Mesendoderm (in vitro differentiated cells): ENCODE measurements at regions not wholly inside any gene's neighbourhood (a gene's known extent, or its start where the extent isn't known, plus 50 kb on each side); places are given as distances from the start of the nearest gene placed in this dataset.

ENCODE experiments used
- DNase-seq: peaks from one replicate; pipeline ENCODE4 v3.0.0; 2013
- H2AK5ac ChIP-seq: 2 replicates; pipeline ENCODE4 v1.6.1; 2013; ENCODE audit warnings: low read length, inconsistent platforms
- H2BK120ac ChIP-seq: 2 replicates; pipeline ENCODE4 v1.6.1; 2013; ENCODE audit warnings: low read depth, mild to moderate bottlenecking, low read length, moderate library complexity, mixed read lengths
- H2BK15ac ChIP-seq: replicated peaks from 2 replicates; pipeline ENCODE4 v1.6.1; 2013; ENCODE audit warnings: low read depth, mild to moderate bottlenecking, moderate library complexity
- H2BK5ac ChIP-seq: 2 replicates; pipeline ENCODE4 v1.6.1; 2013; ENCODE audit warnings: low read length, inconsistent platforms
- H3K18ac ChIP-seq: 2 replicates; pipeline ENCODE4 v1.6.1; 2013; ENCODE audit warnings: mild to moderate bottlenecking, low read length, mixed read lengths
- H3K23ac ChIP-seq: one replicate; pipeline ENCODE4 v1.6.1; 2013; ENCODE audit warnings: low read length
- H3K27ac ChIP-seq: 2 replicates; pipeline ENCODE4 v1.5.1; 2013; ENCODE audit warnings: low read depth, mild to moderate bottlenecking, inconsistent platforms, low read length, moderate library complexity
- H3K27me3 ChIP-seq: 2 replicates; pipeline ENCODE4 v1.6.1; 2013; ENCODE audit warnings: low read length, control low read depth, mild to moderate bottlenecking, inconsistent platforms; ENCODE audit not compliant: insufficient read depth, poor library complexity
- H3K36me3 ChIP-seq: 2 replicates; pipeline ENCODE4 v1.6.1; 2013; ENCODE audit warnings: low read length, inconsistent platforms; ENCODE audit not compliant: control insufficient read depth, insufficient read depth
- H3K4ac ChIP-seq: one replicate; pipeline ENCODE4 v1.6.1; 2013; ENCODE audit warnings: low read depth, mild to moderate bottlenecking, low read length, moderate library complexity
- H3K4me1 ChIP-seq: 2 replicates; pipeline ENCODE4 v1.6.1; 2013; ENCODE audit warnings: low read depth, low read length, inconsistent platforms; ENCODE audit not compliant: control insufficient read depth
- H3K4me2 ChIP-seq: 2 replicates; pipeline ENCODE4 v1.6.1; 2013; ENCODE audit warnings: low read length
- H3K4me3 ChIP-seq: 2 replicates; pipeline ENCODE4 v1.5.1; 2013; ENCODE audit warnings: mild to moderate bottlenecking, low read length
- H3K56ac ChIP-seq: one replicate; pipeline ENCODE4 v1.6.1; 2013; ENCODE audit warnings: low read length
- H3K79me1 ChIP-seq: 2 replicates; pipeline ENCODE4 v1.6.1; 2013; ENCODE audit warnings: low read length, inconsistent platforms
- H3K79me2 ChIP-seq: 2 replicates; pipeline ENCODE4 v1.6.1; 2013; ENCODE audit warnings: mild to moderate bottlenecking, low read length; ENCODE audit not compliant: control insufficient read depth, insufficient read depth
- H3K9ac ChIP-seq: 2 replicates; pipeline ENCODE4 v1.6.1; 2013; ENCODE audit warnings: low read length, inconsistent platforms
- H4K5ac ChIP-seq: one replicate; pipeline ENCODE4 v1.6.1; 2013; ENCODE audit warnings: low read length
- H4K8ac ChIP-seq: one replicate; pipeline ENCODE4 v1.6.1; 2013; ENCODE audit warnings: low read depth, mild to moderate bottlenecking, control low read depth, low read length, moderate library complexity
- WGBS: extraction: QIAGEN DNeasy Blood & Tissue Kit; methylation state at CpG from one replicate; pipeline ENCODE4 v1.1.7; 2013; ENCODE audit warnings: low lambda C conversion rate, missing lambda C conversion rate; ENCODE audit not compliant: insufficient coverage; ENCODE audit errors: extremely low coverage; 5-methylcytosine and 5-hydroxymethylcytosine counted together

DNA sequence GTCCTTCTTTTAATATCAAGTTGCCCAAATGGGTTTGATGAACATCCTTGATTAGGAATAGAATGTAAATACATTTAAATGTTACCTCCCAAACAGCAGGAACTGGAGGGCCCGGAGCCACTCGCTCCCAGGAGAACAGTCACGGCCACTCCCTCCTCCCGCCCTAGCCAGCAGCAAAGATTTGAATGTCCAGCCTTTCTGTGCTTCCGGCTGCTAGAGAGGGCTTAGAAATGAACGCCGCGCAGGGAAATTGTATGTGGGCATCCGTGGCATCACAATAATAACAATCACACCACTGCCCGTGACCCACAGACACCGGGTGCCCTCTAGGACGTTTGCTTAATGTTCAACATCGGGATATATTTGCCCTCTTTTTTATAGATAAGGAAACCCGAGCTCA, 164.9 kb upstream of the SALL3 start:
- no peak for DNase-seq
- Histone ChIP-seq H4K5ac (no peak overlapping the region), H3K4me2 (no peak overlapping the region), H3K36me3 (no peaks in the 10 kb centered on the region), H3K27ac (no peak overlapping the region), H2BK5ac (no peak overlapping the region), H4K8ac (no peak overlapping the region), H3K79me2 (no peaks in the 10 kb centered on the region), H2BK15ac (no peak overlapping the region), H3K56ac (no peak overlapping the region), H3K27me3 (no peaks in the 10 kb centered on the region), H3K4me3 (no peak overlapping the region), H3K4me1 (peaks cover 2% of the 10 kb centered on the region), H3K79me1 (no peaks in the 10 kb centered on the region), H3K9ac (no peak overlapping the region), H3K18ac (no peak overlapping the region), H3K23ac (no peak overlapping the region), H2BK120ac (no peak overlapping the region), H2AK5ac (no peak overlapping the region), H3K4ac (no peak overlapping the region)
- no CpG with 5 or more reads among the region's 14 CpGs for WGBS

DNA sequence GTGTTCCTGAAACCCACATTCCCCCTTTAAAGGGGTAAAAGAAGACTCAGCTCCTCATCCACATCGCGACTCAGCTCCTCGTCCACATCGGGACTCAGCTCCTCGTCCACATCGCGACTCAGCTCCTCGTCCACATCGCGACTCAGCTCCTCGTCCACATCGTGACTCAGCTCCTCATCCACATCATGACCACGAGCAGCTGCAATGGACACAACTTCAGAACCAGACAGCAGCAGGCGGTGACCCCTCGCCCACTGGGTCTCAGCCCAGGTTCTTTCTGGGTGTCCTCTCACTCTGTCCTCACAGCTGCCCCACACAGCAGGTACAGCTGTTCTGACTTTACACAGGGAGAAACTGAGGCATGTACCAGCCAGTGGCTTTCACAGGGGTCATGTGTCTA, 163.5 kb upstream of the SALL3 start:
- Histone ChIP-seq H3K27me3 (no peaks in the 10 kb centered on the region), H3K4me2 (no peak overlapping the region), H3K9ac (no peak overlapping the region), H3K18ac (no peak overlapping the region), H4K5ac (no peak overlapping the region), H3K4me1 (peaks cover 2% of the 10 kb centered on the region), H3K79me1 (no peaks in the 10 kb centered on the region), H3K27ac (no peak overlapping the region), H2BK15ac (no peak overlapping the region), H3K23ac (no peak overlapping the region), H3K79me2 (no peaks in the 10 kb centered on the region), H2BK5ac (no peak overlapping the region), H4K8ac (no peak overlapping the region), H3K4ac (no peak overlapping the region), H2BK120ac (no peak overlapping the region), H3K36me3 (no peaks in the 10 kb centered on the region), H3K56ac (no peak overlapping the region), H2AK5ac (no peak overlapping the region), H3K4me3 (no peak overlapping the region)
- WGBS, result no CpG with 5 or more reads among the region's 15 CpGs
- DNase-seq, result no peak

DNA sequence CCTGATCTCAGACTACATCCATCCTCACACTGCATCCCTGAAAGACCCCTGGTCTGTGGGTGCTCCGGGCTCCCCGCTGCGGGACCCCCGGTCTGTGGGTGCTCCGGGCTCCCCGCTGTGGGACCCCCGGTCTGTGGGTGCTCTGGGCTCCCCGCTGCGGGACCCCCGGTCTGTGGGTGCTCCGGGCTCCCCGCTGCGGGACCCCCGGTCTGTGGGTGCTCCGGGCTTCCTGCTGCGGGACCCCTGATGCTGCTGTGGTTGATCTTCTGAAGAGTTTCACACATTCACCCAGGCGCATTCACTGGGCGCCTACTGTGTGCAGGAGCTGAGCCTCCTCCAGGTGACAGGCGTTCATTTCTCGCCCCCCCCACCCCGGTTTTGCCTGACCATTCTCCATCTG, 162.7 kb upstream of the SALL3 start:
- no peaks in the 10 kb centered on the region for H3K36me3 ChIP-seq
- no peak overlapping the region for H3K23ac ChIP-seq
- H4K8ac ChIP-seq, result no peak overlapping the region
- no peak overlapping the region for H3K4me2 ChIP-seq
- DNase-seq, result no peak
- H2BK120ac ChIP-seq, result no peak overlapping the region
- peaks cover 2% of the 10 kb centered on the region for H3K4me1 ChIP-seq
- H3K4me3 ChIP-seq, result no peak overlapping the region
- no peak overlapping the region for H3K18ac ChIP-seq
- H3K79me1 ChIP-seq, result no peaks in the 10 kb centered on the region
- H3K79me2 ChIP-seq, result no peaks in the 10 kb centered on the region
- H4K5ac ChIP-seq, result no peak overlapping the region
- H3K4ac ChIP-seq, result no peak overlapping the region
- H2AK5ac ChIP-seq, result no peak overlapping the region
- no peak overlapping the region for H3K27ac ChIP-seq
- no peaks in the 10 kb centered on the region for H3K27me3 ChIP-seq
- H3K9ac ChIP-seq, result no peak overlapping the region
- WGBS, result no CpG with 5 or more reads among the region's 21 CpGs
- no peak overlapping the region for H2BK15ac ChIP-seq
- no peak overlapping the region for H3K56ac ChIP-seq
- no peak overlapping the region for H2BK5ac ChIP-seq

DNA sequence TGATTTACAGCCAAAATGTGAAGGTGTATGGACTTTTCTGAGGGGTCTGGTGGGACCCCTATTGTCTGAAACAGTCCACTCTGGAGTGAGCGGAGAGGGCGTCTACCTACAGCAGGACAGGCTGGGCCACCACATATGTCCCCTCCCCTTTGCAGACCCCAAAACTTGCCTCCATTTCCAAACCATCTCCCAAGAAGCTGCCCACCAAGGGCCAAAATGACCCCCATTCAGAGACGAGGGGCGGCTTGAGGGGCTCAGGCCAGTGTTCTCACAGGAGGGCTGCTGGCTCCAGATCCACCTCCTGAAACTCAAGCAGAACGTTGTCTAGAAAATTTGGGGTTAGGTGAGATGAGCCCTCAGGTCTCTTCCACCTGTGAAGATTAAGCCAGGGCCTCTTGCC, 161.1 kb upstream of the SALL3 start:
- Histone ChIP-seq H2BK15ac (no peak overlapping the region), H2AK5ac (no peak overlapping the region), H3K4ac (no peak overlapping the region), H3K36me3 (no peaks in the 10 kb centered on the region), H4K8ac (no peak overlapping the region), H3K23ac (no peak overlapping the region), H3K4me1 (peaks cover 2% of the 10 kb centered on the region), H3K4me2 (no peak overlapping the region), H3K79me2 (no peaks in the 10 kb centered on the region), H3K56ac (no peak overlapping the region), H3K18ac (no peak overlapping the region), H4K5ac (no peak overlapping the region), H3K27ac (no peak overlapping the region), H3K27me3 (no peaks in the 10 kb centered on the region), H3K79me1 (no peaks in the 10 kb centered on the region), H3K9ac (no peak overlapping the region), H2BK120ac (no peak overlapping the region), H3K4me3 (no peak overlapping the region), H2BK5ac (no peak overlapping the region)
- no CpG with 5 or more reads among the region's 5 CpGs for WGBS
- DNase-seq, result no peak

DNA sequence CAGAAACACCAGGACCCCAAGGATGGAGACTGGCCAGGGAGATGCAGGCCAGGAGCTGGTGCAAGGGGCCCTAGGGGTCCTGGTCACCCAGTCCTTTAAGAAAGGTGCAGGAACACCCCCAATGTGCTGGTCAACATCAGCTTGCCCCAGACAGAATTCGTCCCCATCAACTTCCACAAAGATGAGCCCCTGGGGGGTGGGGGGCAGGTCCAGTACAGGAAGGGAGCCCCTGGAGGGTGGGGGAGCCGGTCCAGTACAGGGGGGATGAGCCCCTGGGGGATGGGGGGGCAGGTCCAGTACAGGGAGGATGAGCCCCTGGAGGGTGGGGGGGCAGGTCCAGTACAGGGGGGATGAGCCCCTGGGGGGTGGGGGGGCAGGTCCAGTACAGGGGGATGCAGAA, 160.7 kb upstream of the SALL3 start:
- Histone ChIP-seq H2BK120ac (no peak overlapping the region), H3K4me1 (peaks cover under 1% of the 10 kb centered on the region), H3K4ac (no peak overlapping the region), H3K27me3 (no peaks in the 10 kb centered on the region), H3K9ac (no peak overlapping the region), H3K4me2 (no peak overlapping the region), H3K79me1 (no peaks in the 10 kb centered on the region), H3K4me3 (no peak overlapping the region), H3K27ac (no peak overlapping the region), H3K23ac (no peak overlapping the region), H4K8ac (no peak overlapping the region), H2AK5ac (no peak overlapping the region), H3K18ac (no peak overlapping the region), H4K5ac (no peak overlapping the region), H3K79me2 (no peaks in the 10 kb centered on the region), H2BK15ac (no peak overlapping the region), H3K56ac (no peak overlapping the region), H2BK5ac (no peak overlapping the region), H3K36me3 (no peaks in the 10 kb centered on the region)
- DNase-seq, result no peak
- WGBS, result no CpG with 5 or more reads among the region's 2 CpGs

DNA sequence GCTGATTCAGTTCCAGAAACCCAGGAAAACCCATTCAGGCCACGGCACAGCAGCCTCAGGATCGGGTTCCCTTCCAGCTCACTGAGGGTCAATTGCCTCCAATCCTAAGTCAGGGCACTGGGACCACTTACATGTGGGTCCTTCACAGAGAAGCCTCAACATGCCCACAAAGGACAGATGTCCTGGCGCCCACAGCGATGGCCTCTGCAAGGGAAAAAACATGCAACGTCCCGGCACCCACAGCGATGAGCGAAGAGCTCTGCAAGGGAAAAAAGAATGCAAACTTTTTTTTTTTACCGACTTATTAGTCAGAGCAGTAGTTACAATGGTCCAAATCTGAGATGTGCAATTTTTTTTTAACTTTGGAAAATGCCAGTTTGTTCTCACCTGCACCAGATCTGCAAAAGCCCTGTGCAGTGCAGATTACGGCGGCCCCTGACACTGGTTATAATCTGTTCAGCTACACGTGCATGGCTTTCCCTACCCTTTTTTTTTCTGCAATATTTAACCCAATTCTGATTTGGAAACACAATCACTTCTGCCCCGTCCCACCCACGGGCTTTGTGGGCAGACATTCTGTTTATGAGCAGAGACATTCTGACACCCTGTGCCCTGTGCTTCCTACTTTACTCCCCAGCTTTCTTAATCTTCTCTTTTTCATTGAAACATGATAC, 159.3 kb upstream of the SALL3 start:
- H2AK5ac ChIP-seq, result no peak overlapping the region
- no peak overlapping the region for H2BK120ac ChIP-seq
- no peak for DNase-seq
- no peak overlapping the region for H3K23ac ChIP-seq
- H4K5ac ChIP-seq, result no peak overlapping the region
- H3K36me3 ChIP-seq, result no peaks in the 10 kb centered on the region
- H3K4me1 ChIP-seq, result no peaks in the 10 kb centered on the region
- no peaks in the 10 kb centered on the region for H3K27me3 ChIP-seq
- no peak overlapping the region for H3K27ac ChIP-seq
- H3K4me2 ChIP-seq, result no peak overlapping the region
- WGBS, result no CpG with 5 or more reads among the region's 14 CpGs
- H4K8ac ChIP-seq, result no peak overlapping the region
- no peak overlapping the region for H2BK5ac ChIP-seq
- H3K79me2 ChIP-seq, result no peaks in the 10 kb centered on the region
- H3K9ac ChIP-seq, result no peak overlapping the region
- H3K4me3 ChIP-seq, result no peak overlapping the region
- H3K56ac ChIP-seq, result no peak overlapping the region
- no peak overlapping the region for H2BK15ac ChIP-seq
- no peaks in the 10 kb centered on the region for H3K79me1 ChIP-seq
- H3K18ac ChIP-seq, result no peak overlapping the region
- no peak overlapping the region for H3K4ac ChIP-seq
